ENCODE measurements at regions not wholly inside any gene's neighbourhood (a gene's known extent, or its start where the extent isn't known, plus 50 kb on each side); places are given as distances from the start of the nearest gene placed in this dataset.

DNA sequence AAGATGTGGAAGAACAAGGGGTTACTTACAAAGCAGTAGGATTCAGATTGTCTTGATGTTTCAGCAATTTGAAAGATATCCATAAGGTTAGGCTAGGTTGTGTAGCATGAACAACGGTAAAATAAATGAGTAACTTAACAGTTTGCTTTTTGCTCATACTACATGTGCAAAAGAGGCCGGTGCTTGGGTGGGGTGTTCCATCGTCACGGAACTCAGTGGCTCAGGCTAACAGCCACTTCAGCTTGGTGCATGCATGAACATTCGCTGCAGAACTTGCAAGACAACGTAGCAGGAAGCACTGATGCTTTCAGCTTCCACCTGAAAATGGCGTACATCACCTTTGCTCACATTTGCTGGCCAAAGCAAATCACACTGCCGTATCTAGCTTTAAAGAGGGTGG is 407.3 kb upstream of the CDH20 start:
- no peaks in the 10 kb centered on the region for H3K9me3 ChIP-seq (replicated peaks; ENCODE audit: control insufficient read depth, insufficient read depth, low read depth, low read length)
- no peak for DNase-seq (ENCODE audit: extremely low read depth in 1 of 4, low spot score in 3 of 4)
- ChIA-PET POLR2A (no interaction called here), CTCF (ENCODE audit: low intra/inter-chr PET ratio) (no interaction called here)
- TF ChIP-seq, protein P1, sequence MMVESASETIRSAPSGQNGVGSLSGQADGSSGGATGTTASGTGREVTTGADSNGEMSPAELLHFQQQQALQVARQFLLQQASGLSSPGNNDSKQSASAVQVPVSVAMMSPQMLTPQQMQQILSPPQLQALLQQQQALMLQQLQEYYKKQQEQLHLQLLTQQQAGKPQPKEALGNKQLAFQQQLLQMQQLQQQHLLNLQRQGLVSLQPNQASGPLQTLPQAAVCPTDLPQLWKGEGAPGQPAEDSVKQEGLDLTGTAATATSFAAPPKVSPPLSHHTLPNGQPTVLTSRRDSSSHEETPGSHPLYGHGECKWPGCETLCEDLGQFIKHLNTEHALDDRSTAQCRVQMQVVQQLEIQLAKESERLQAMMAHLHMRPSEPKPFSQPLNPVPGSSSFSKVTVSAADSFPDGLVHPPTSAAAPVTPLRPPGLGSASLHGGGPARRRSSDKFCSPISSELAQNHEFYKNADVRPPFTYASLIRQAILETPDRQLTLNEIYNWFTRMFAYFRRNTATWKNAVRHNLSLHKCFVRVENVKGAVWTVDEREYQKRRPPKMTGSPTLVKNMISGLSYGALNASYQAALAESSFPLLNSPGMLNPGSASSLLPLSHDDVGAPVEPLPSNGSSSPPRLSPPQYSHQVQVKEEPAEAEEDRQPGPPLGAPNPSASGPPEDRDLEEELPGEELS (CRISPR knock-in tag; IDR thresholded peaks at IDR 0.05; ENCODE audit: borderline replicate concordance), result no peak
- no peak for TF ChIP-seq PHF20 (IDR thresholded peaks at IDR 0.05; ENCODE audit: partially characterized antibody)
- TF ChIP-seq ZNF77 (CRISPR knock-in tag; IDR thresholded peaks at IDR 0.05), result no peak
- TF ChIP-seq CHD1 (IDR thresholded peaks at IDR 0.05; ENCODE audit: low read length), result no peak
- no peak for TF ChIP-seq MXI1 (IDR thresholded peaks at IDR 0.05; ENCODE audit: low read depth, low read length)
- TF ChIP-seq TAL1 (IDR thresholded peaks at IDR 0.05), result no peak
- no peak for TF ChIP-seq ESRRA (IDR thresholded peaks at IDR 0.05; ENCODE audit: borderline replicate concordance, low read depth)
- TF ChIP-seq SETDB1 (IDR thresholded peaks at IDR 0.05; ENCODE audit: low read length), result no peak
- TF ChIP-seq HSF4 (CRISPR knock-in tag; IDR thresholded peaks at IDR 0.05; ENCODE audit: borderline replicate concordance), result no peak
- TF ChIP-seq, protein P2, sequence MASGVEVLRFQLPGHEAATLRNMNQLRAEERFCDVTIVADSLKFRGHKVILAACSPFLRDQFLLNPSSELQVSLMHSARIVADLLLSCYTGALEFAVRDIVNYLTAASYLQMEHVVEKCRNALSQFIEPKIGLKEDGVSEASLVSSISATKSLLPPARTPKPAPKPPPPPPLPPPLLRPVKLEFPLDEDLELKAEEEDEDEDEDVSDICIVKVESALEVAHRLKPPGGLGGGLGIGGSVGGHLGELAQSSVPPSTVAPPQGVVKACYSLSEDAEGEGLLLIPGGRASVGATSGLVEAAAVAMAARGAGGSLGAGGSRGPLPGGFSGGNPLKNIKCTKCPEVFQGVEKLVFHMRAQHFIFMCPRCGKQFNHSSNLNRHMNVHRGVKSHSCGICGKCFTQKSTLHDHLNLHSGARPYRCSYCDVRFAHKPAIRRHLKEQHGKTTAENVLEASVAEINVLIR (CRISPR knock-in tag; IDR thresholded peaks at IDR 0.05), result no peak
- no peak overlapping the region for H3K4me2 ChIP-seq (ENCODE audit: insufficient read depth, low read length)
- intact Hi-C loops (cut with micrococcal nuclease) (no loop called here), in situ Hi-C loops (cut with MboI) (no loop called here)
- H3K27ac ChIP-seq (ENCODE audit: extremely low read depth, low read depth, low read length), result no peak overlapping the region
- no peaks in the 10 kb centered on the region for H3K4me1 ChIP-seq (replicated peaks in 1 of 2; ENCODE audit: control insufficient read depth in 2 of 2, insufficient read depth in 2 of 2, low read length in 2 of 2)
- H4K20me1 ChIP-seq (replicated peaks; ENCODE audit: control insufficient read depth, insufficient read depth, low read length), result no peaks in the 10 kb centered on the region
- H2AFZ ChIP-seq (ENCODE audit: low read depth, low read length), result no peak overlapping the region
- ATAC-seq, result no peak
- no peaks in the 10 kb centered on the region for H3K9me1 ChIP-seq (ENCODE audit: control insufficient read depth, insufficient read depth, low read length)
- H3K79me2 ChIP-seq (ENCODE audit: control insufficient read depth, insufficient read depth, low read length), result no peaks in the 10 kb centered on the region
- no peaks in the 10 kb centered on the region for H3K27me3 ChIP-seq (ENCODE audit: control insufficient read depth in 2 of 2, insufficient read depth in 2 of 2, low read length in 2 of 2)
- no peaks in the 10 kb centered on the region for H3K36me3 ChIP-seq (ENCODE audit: control insufficient read depth, insufficient read depth, low read length)
- BruUV-seq (replicated peaks), result no TSS peak
- H3K4me3 ChIP-seq, result no peak overlapping the region
- 1% methylated on average over 8 of the region's 8 CpGs for WGBS (ENCODE audit: insufficient coverage, low coverage, missing lambda C conversion rate)
- no peak overlapping the region for H3K9ac ChIP-seq (ENCODE audit: insufficient read depth in 1 of 2, low read depth in 2 of 2, low read length in 2 of 2)
- FAIRE-seq, result no peak
